Testis (tissue), 2 donors: ENCODE measurements at regions not wholly inside any gene's neighbourhood (a gene's known extent, or its start where the extent isn't known, plus 50 kb on each side); places are given as distances from the start of the nearest gene placed in this dataset.

ENCODE experiments used
- CTCF ChIP-seq, 3 experiments: fragments of 450-650 bp in 2 of 3; fragments of 200-600 bp in 1 of 3; sonication (generic) in 1 of 3; IDR thresholded peaks; one replicate each; pipeline ENCODE4 v1.5.1; 2016 to 2019; ENCODE audit warnings: antibody characterized with exemption in 3 of 3, mild to moderate bottlenecking in 2 of 3, moderate library complexity in 1 of 3
- POLR2A ChIP-seq: fragments of 450-650 bp; IDR thresholded peaks from one replicate; pipeline ENCODE4 v1.6.1; 2017; ENCODE audit warnings: antibody characterized with exemption, mild to moderate bottlenecking, moderate library complexity

GRCh38 chr18:22796113-22796512, 137.0 kb upstream of the RBBP8 start:
- TF ChIP-seq CTCF (IDR thresholded peaks at IDR 0.05), result no peak
- TF ChIP-seq POLR2A, result no peak
